ENCODE measurements at regions not wholly inside any gene's neighbourhood (a gene's known extent, or its start where the extent isn't known, plus 50 kb on each side); places are given as distances from the start of the nearest gene placed in this dataset.

DNA sequence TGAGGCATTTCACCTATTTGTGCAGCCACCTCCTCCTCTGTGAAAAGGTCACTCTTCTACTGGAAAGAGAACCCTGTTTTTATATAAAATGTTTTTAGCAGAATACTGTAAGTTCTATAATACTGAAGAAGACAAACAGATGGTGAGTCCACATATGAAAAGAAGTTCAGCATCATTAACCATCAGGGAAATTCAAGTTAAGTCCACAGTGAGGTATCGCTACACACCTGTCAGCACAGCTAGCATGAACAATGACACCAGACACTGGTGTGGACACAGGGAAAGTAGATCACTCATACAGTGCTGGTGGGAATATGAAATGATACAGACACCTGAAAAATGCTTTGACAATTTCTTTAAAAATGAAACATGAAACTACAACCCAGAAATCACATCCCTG lies 133.0 kb downstream of the MAD2L1 start:
- 89 to 93% methylated on average over 1 of the region's 1 CpG for WGBS, 2 donors
- TF ChIP-seq, protein P1, sequence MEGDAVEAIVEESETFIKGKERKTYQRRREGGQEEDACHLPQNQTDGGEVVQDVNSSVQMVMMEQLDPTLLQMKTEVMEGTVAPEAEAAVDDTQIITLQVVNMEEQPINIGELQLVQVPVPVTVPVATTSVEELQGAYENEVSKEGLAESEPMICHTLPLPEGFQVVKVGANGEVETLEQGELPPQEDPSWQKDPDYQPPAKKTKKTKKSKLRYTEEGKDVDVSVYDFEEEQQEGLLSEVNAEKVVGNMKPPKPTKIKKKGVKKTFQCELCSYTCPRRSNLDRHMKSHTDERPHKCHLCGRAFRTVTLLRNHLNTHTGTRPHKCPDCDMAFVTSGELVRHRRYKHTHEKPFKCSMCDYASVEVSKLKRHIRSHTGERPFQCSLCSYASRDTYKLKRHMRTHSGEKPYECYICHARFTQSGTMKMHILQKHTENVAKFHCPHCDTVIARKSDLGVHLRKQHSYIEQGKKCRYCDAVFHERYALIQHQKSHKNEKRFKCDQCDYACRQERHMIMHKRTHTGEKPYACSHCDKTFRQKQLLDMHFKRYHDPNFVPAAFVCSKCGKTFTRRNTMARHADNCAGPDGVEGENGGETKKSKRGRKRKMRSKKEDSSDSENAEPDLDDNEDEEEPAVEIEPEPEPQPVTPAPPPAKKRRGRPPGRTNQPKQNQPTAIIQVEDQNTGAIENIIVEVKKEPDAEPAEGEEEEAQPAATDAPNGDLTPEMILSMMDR (IDR thresholded peaks at IDR 0.05) = no peak
- TF ChIP-seq POLR2A (IDR thresholded peaks at IDR 0.05) = no peak
- no peaks in the 10 kb centered on the region for H3K36me3 ChIP-seq (replicated peaks in 1 of 2; ENCODE audit: insufficient read depth in 1 of 2, low read depth in 2 of 2)
- no peaks in the 10 kb centered on the region for H3K4me1 ChIP-seq
- H3K9me3 ChIP-seq = no peaks in the 10 kb centered on the region
- intact Hi-C loops (cut with DNase I) = no loop called here
- H3K27ac ChIP-seq = no peak overlapping the region
- ATAC-seq (no peak), DNase-seq (no peak)
- H3K27me3 ChIP-seq = no peaks in the 10 kb centered on the region
- no peak overlapping the region for H3K4me3 ChIP-seq

DNA sequence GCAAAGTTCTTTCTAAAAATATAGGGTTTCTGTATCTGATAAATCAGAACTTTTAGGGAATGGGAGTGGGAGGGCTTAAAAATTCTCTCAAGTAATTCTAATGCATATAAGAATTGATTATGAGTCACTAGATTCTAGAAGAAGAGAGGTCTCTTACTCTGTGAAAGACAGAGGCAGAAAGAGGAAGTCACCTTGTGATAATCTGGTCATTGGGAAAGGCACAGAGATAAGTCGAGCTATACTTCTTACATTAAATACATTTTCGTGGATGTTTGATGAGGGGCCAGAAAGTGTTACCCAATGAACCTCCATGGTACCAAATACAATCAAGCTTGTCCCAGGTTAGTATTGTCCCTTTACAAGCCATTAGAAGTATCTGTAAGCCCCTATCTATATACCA lies 134.4 kb downstream of the MAD2L1 start:
- intact Hi-C loops (cut with DNase I) = no loop called here
- Histone ChIP-seq H3K27ac (no peak overlapping the region), H3K27me3 (no peaks in the 10 kb centered on the region), H3K4me3 (no peak overlapping the region), H3K9me3 (no peaks in the 10 kb centered on the region), H3K4me1 (no peaks in the 10 kb centered on the region), H3K36me3 (replicated peaks in 1 of 2; ENCODE audit: insufficient read depth in 1 of 2, low read depth in 2 of 2) (no peaks in the 10 kb centered on the region)
- 58 to 63% methylated on average over 2 of the region's 2 CpGs for WGBS, 2 donors
- DNase-seq (no peak), ATAC-seq (no peak)
- TF ChIP-seq, protein P1 (IDR thresholded peaks at IDR 0.05) = no peak
- no peak for TF ChIP-seq POLR2A (IDR thresholded peaks at IDR 0.05)

DNA sequence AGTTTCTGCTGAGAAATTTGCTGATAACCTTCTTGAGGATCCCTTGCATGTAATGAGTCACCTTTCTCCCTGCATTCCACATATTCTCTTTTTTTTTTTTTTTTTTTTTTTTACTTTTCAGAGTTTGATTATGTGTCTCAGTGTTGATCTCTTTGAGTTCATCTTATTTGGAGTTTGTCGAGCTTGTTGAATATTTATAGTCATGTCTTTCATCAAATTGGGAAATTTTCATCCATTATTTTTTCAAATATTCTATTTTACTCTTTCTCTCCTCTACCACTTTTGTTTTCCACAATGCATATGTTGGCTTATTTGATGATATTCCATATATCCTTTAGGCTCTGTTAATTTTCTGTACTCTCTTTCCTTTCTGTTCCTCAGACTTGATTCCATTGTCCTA lies 136.1 kb downstream of the MAD2L1 start:
- no peaks in the 10 kb centered on the region for H3K9me3 ChIP-seq
- 63 to 83% methylated on average over 1 of the region's 1 CpG for WGBS, 2 donors
- no peaks in the 10 kb centered on the region for H3K4me1 ChIP-seq
- TF ChIP-seq, protein P1 (IDR thresholded peaks at IDR 0.05) = no peak
- no peak for TF ChIP-seq POLR2A (IDR thresholded peaks at IDR 0.05)
- no peak overlapping the region for H3K4me3 ChIP-seq
- H3K36me3 ChIP-seq (replicated peaks in 1 of 2; ENCODE audit: insufficient read depth in 1 of 2, low read depth in 2 of 2) = no peaks in the 10 kb centered on the region
- intact Hi-C loops (cut with DNase I) = no loop called here
- H3K27ac ChIP-seq = no peak overlapping the region
- no peak for DNase-seq
- ATAC-seq = no peak
- H3K27me3 ChIP-seq = no peaks in the 10 kb centered on the region

DNA sequence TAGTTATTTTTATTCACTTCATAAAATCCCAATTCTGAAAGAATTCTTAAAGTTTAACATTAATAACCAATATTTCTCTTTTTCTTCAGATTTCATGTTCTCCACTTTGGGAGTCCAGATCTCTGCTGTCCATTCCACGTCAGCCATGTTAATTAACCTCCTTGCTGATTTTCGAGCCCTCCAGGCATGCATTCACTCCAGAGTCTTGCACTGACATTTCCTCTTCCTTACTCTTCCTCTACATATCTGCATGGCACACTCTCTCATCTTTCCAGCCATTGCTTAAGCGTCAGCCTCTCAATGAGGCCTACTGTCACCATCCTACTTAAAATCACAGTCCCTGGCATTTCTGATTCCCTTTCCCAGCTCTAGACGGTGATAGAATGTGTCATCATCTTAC lies 144.8 kb downstream of the MAD2L1 start:
- WGBS, 2 donors = 75 to 77% methylated on average over 4 of the region's 4 CpGs
- no peaks in the 10 kb centered on the region for H3K27me3 ChIP-seq
- no peaks in the 10 kb centered on the region for H3K9me3 ChIP-seq
- H3K36me3 ChIP-seq (replicated peaks in 1 of 2; ENCODE audit: insufficient read depth in 1 of 2, low read depth in 2 of 2) = no peaks in the 10 kb centered on the region
- intact Hi-C loops (cut with DNase I) = no loop called here
- H3K4me3 ChIP-seq = no peak overlapping the region
- H3K27ac ChIP-seq = no peak overlapping the region
- no peaks in the 10 kb centered on the region for H3K4me1 ChIP-seq
- DNase-seq = no peak
- TF ChIP-seq POLR2A (IDR thresholded peaks at IDR 0.05) = no peak
- TF ChIP-seq, protein P1 (IDR thresholded peaks at IDR 0.05) = no peak
- no peak for ATAC-seq

DNA sequence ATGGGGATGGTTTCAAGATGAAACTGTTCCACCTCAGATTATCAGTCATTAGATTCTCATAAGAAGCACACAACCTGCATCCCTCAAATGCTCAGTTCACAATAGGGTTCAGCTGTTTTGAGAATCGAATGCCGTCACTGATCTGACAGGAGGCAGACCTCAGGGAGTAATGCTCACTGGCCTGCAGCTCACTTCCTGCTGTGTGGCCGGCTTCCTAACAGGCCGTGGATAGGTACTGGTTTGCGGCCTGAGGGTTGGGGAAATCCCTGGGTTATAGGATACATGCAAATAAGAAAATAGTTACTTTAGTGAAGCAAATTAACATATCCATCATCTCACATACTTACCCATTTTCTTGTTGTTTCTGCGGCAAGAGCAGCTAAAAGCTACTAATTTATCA lies 160.4 kb downstream of the MAD2L1 start:
- Histone ChIP-seq H3K27me3 (no peaks in the 10 kb centered on the region), H3K4me3 (no peak overlapping the region), H3K36me3 (replicated peaks in 1 of 2; ENCODE audit: insufficient read depth in 1 of 2, low read depth in 2 of 2) (no peaks in the 10 kb centered on the region), H3K27ac (no peak overlapping the region), H3K4me1 (no peaks in the 10 kb centered on the region), H3K9me3 (no peaks in the 10 kb centered on the region)
- ATAC-seq (no peak), DNase-seq (no peak)
- intact Hi-C loops (cut with DNase I) = no loop called here
- 91 to 93% methylated on average over 6 of the region's 6 CpGs for WGBS, 2 donors
- TF ChIP-seq POLR2A (IDR thresholded peaks at IDR 0.05) = no peak
- TF ChIP-seq, protein P1 (IDR thresholded peaks at IDR 0.05) = no peak
